Stimulated activated CD8-positive, alpha-beta memory T cell treated with anti-CD3 and anti-CD28 coated beads, Interleukin-12 subunit alpha, Interleukin-12 subunit beta, amount 100 ng/mL, for 24 hours (primary cell): ENCODE measurements at regions not wholly inside any gene's neighbourhood (a gene's known extent, or its start where the extent isn't known, plus 50 kb on each side); places are given as distances from the start of the nearest gene placed in this dataset.
"Not testable (repeated sequence)": the region's sequence is repeated elsewhere in the genome, so short reads cannot be mapped to it uniquely, and the experiment has no call there.

Source experiments
- DNase-seq: peaks from one replicate; pipeline ENCODE4 v3.0.0-alpha.2; 2020; ENCODE audit errors: extremely low read depth

- DNase-seq, result no peak
Observed at GRCh38 chr10:9102026-9102425, 1047.5 kb downstream of the GATA3 start.

DNA sequence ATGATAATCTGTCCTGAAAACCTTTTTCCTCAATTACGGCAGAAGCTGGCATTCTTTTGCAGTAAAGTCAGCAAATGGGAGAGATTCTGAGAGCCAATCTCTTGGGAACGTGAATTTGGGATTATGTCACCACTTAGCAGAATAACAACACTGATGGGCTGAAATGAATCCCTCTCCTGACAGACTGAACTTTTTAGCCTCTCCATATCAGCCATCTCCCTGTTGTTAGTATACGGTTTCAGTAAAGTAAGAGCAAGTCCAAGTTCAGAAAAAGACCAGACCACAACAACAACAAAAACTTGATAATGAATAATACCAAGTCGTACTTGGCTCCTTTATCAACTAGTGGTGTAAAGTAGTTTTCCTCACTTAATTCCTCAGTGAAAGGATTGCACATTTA lies 1048.8 kb downstream of the GATA3 start:
- DNase-seq, result no peak

- DNase-seq, result no peak
Observed at GRCh38 chr10:9111976-9112375, 1057.5 kb downstream of the GATA3 start.

DNA sequence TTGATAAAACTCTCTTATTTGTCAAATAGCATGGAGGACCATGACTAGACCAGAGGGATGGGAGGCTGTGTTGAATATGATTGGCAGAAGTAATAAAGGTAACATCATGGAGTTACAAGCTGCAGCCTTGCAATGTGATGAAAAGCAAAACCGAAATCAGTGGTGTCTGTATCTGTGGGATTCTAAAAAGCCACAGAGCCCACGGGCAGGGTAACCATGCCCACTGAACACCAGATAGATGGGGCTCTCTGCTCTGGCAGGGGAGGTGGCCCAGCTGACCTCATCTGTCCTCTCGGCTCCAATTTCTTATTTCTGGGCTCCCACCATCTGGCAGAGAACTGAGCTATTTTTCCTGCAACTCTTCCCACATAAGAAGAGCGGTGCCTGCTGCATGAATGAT lies 1072.2 kb downstream of the GATA3 start:
- DNase-seq, result no peak

DNA sequence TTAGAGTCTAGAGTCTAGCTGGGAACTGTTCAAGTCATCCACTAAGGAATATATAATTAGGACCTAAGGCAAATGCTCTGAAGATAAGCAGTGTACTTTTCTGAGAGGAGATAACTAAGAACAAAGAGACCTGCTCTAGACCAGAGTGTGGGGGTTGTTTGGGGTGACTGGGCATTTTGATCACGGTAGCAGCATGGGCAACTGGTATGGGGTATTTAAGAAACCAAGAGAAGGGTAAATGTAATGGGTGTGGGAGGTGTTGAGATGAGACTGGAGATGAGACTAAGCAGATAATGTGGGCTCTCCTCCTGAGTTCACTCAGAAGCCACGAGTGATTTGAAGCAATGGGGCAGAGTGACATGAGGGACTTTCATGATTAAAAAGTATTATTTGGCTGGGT lies 1082.9 kb downstream of the GATA3 start:
- DNase-seq, result no peak

DNA sequence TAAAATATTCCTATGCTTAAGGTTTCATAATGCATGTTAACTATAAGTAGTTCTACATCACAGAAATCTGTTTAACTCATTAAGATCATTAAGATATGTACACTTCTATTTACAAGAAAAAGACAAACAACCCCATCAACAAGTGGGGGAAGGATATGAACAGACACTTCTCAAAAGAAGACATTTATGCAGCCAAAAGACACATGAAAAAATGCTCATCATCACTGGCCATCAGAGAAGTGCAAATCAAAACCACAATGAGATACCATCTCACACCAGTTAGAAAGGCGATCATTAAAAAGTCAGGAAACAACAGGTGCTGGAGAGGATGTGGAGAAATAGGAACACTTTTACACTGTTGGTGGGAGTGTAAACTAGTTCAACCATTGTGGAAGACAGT lies 1084.3 kb downstream of the GATA3 start:
- DNase-seq, result not testable (repeated sequence)

DNA sequence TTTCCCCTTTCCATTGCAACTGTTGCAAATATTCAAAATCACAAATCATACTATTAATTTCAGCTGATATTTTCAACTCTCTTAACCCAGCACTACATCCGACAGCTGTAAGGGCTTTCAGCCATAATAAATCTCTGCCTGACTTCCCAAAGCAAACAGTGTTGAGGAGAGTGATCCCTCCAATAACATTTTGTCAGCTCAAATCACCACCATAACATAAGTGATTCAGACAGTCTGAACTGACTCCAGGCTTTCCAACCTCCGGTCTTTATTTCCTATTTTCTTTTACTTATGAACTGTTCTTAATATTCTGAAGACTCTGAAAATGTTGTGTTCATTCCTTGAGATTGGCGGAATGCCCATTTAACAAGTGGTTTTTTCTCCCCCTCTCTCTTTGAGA lies 1085.9 kb downstream of the GATA3 start:
- DNase-seq, result no peak

DNA sequence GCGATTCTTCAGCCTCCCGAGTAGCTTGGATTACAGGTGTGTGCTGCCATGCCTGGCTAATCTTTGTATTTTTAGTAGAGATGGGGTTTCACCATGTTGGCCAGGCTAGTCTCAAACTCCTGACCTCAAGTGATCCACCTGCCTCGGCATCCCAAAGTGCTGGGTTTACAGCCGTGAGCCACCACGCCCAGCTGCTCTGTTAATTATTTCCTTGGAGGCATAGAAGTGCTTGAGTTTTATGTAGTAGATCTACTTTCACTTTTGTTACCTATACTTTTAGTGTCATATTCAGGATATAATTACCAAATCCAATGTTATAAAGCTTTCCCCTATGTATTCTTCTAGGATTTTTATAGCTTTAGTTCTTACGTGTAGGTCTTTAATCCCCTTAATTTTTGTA lies 1093.0 kb downstream of the GATA3 start:
- DNase-seq, result no peak

DNA sequence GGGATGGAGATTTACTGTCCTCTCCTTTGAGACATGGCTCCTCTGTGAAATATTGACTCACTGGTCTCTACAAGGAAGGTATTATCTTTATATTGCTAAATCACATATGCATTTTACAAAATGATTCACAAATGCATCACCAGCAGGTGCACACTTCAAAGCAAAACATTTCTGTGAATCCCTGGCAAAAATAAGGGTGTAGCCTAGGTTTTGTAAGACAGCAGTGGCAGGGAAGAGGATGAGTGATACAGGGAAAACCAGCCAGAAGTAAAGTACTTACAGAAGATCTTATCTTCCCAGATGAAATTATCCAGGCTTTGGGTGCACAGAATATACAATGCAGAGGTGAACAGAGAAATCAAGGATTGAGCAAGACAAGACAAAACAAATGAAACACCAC lies 1094.6 kb downstream of the GATA3 start:
- DNase-seq, result no peak

DNA sequence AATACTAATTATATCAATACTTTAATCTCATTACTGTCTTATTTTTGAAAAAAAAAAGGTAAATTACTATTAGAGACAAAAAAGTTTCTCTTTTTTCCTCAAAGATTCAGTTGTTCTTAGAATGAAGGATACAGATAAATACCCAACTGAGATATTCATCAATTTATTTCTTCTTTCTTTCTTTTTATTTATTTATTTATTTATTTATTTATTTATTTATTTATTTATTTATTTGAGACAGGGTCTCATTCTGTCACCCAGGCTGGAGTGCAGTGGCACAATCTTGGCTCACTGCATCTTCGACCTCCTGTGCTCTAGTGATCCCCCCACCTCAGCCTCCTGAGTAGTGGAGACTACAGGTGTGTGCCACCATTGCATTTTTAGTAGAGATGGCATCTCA lies 1098.6 kb downstream of the GATA3 start:
- DNase-seq, result not testable (repeated sequence)

DNA sequence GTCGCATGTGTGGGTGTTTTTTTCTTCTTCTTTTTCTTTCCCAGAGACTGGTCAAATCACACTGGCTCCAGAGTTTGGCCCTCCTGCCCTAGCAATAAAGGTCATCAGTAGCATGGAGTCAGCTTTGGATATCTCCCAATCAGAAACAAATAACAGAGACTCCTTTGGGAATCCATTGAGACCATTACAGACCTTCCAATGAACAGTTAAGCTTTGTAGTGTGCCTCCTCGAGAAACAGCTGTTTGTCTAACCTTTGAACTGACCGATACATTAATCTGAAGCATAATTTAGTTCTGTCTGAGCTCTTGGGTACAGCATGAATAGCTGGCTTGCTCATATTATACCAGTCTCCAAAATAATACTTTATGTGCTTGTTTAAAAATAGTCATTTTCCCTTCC lies 1103.2 kb downstream of the GATA3 start:
- no peak for DNase-seq

- no peak for DNase-seq
Observed at GRCh38 chr10:9158675-9159074, 1104.2 kb downstream of the GATA3 start.

GRCh38 chr10:9160275-9160674 lies 1105.8 kb downstream of the GATA3 start:
- DNase-seq, result no peak

DNA sequence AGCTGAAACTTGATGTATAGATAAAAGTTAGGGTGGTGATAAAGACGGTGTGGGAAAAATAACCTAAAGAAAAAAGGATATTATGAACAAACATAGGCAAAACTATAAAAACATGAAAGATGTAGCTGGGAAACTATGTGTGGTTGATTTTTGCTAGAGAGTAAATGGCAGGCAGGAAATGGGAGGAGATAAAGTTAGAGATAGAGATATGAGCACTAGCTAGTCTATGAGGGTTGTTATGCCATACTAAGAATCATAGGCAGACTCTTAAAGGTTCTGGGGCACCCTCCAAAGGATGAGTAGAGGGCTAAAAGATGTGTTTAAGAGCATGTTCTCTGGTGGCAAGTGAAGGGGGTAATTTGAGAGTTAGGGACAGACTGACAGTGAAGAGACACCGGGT lies 1109.2 kb downstream of the GATA3 start:
- DNase-seq, result no peak

GRCh38 chr10:9166770-9167169 lies 1112.3 kb downstream of the GATA3 start:
- DNase-seq, result no peak

DNA sequence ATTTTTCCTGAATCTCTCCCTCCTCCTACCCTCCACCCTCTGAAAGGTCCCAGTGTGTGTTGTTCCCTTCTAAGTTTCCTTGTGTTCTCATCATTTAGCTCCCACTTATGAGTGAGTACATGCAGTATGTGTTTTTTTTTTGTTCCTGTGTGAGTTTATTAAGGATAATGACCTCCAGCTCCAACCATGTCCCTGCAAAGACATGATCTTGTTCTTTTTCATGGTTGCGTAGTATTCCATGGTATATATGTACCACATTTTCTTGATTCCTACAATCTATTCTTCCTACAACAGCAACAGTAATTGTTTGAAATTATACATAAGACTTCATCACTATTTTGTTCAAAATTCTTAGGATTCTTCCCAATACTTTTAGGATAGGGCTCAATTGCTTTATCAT lies 1117.8 kb downstream of the GATA3 start:
- DNase-seq, result no peak

GRCh38 chr10:9175200-9175599 lies 1120.7 kb downstream of the GATA3 start:
- no peak for DNase-seq

GRCh38 chr10:9183197-9183880 lies 1128.9 kb downstream of the GATA3 start:
- not testable (repeated sequence) for DNase-seq

DNA sequence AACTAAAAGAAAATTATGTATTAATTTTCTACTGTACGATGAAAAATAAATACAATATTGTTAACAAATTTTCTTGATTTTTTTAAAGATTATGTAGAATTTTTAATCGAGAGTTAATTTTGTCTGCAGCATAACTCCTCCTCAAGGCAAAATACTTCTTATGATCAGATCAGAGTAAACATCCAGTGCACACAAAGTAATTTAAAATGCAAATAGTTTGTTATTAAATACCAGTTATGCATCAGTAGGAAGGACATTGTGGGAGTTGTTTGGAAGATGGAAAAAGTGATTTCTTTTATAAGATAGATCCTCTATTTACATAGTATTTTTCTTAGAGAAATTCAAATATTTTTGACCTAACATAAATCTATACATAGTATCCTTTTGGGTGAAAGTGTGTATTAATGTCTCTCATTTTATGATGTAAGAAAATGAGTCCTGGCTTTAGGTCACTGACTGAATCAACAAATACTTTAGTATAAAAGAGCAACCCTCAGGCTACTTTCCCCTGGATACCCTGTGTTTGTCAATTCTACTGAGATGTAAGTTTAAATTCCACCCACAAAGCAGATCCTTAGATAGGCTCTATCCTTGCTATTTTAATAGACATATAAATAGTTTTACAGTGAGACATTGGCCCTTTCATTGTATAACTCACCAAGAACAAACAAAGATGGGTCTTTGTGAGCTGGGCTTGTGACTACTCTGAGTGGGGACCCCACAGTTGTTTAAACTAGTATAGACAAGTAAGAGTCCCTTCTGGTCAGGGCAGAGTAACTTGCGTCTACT lies 1133.7 kb downstream of the GATA3 start:
- no peak for DNase-seq

DNA sequence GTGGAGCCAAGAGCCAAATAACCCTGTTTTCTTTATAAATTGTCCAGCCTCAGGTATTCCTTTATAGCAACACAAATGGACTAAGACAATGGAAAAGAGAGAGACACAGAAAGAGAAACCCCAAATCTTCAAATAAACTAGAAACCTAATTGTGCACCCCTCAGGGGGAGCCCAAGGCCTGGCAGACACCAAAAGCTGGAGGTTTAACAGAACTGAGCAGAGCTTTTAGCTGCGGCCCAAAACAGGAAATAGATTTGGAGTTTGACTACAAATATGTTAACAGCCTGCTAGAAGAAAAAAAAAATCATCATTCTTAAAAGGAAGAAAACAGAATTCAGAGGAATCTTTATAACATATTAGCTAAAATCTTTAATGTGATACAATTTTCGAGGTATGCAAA lies 1135.0 kb downstream of the GATA3 start:
- no peak for DNase-seq

DNA sequence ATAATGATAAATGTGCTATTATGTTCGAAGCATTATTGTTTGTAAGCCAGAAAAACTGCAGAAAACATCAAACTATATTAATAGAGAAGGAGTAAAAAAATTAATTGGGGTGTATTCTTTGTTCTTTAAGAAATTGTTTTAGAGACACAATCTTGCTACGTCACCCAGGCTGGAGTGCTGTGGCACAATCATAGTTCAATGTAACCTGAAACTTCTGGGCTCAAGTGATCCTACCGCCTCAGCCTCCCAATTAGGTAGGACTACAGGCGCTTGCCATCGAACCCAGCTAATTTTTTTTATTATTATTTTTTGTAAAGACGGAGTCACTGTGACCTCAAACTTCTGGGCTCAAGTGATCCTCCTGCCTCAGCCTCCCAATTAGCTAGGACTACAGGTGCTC lies 1138.6 kb downstream of the GATA3 start:
- no peak for DNase-seq

GRCh38 chr10:9195385-9195784 lies 1140.9 kb downstream of the GATA3 start:
- no peak for DNase-seq

DNA sequence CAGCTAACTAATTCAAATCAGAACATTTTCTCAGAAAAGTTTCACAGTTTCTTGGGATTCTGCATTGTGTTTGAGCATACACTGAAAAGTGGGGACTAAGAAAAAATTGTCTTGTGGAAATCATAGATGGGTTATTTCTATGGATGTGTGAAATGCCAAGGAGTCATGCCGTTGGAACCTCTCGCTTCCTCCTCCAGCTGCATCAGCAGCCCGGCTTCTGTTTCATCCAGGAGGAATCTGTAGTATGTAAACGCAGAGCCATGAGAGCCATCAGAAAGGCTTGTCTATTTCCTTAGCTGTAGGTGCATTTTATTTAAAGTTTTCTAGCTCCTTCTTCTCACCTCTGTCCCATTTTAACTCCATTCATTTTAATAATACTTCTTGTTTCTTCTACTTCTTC lies 1144.1 kb downstream of the GATA3 start:
- no peak for DNase-seq

DNA sequence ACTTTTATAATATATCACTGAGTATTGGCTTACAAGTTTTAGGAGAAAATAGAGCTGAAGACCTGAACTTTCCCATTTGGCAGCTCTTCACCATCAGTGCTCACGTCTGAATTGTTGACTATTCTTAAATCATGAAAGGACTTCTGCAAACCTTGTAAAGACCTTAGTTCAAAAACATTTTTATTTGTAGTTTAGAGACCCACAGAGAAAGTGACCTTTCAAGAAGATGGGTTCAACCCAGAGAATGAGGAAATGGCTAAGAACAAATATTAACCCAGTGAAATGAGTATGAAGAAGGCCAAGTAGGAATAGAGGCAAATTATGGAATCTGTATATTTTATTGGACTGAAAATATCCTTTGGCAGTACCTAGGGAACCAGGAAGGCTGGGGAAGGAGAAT lies 1151.1 kb downstream of the GATA3 start:
- DNase-seq, result no peak
